ENCODE measurements at regions not wholly inside any gene's neighbourhood (a gene's known extent, or its start where the extent isn't known, plus 50 kb on each side); places are given as distances from the start of the nearest gene placed in this dataset.
"Not testable (repeated sequence)": the region's sequence is repeated elsewhere in the genome, so short reads cannot be mapped to it uniquely, and the experiment has no call there.

DNA sequence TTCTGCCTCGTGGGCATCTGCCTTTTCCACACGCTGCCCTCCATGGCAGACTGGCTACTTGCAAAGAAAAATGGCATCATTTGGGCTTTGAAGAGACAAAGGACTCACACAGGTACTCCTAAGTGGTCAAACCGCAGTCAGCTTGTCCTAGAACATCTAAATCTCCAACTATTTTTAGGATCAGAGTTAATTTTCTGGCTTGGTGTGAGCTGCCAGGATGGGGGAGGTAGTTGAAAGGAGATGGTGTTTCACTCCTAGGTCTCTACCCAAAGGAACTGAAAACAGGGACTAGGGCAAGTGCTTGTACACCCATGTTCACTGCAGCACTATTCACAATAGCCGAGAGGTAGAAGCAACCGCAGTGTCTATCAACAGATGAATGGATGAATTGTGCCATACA is 107.9 kb upstream of the ATL2 start:
- DNase-seq (ENCODE audit: extremely low spot score, unreplicated experiment) = no peak
- no peaks in the 10 kb centered on the region for H3K36me3 Mint-ChIP-seq (ENCODE audit: unreplicated experiment)
- peaks cover 7% of the 10 kb centered on the region for H3K9me3 Mint-ChIP-seq (ENCODE audit: unreplicated experiment)
- peaks cover 3% of the 10 kb centered on the region for H3K4me1 Mint-ChIP-seq (ENCODE audit: unreplicated experiment)
- no peak overlapping the region for H3K27ac Mint-ChIP-seq (ENCODE audit: unreplicated experiment)
- TF ChIP-seq, protein P1, sequence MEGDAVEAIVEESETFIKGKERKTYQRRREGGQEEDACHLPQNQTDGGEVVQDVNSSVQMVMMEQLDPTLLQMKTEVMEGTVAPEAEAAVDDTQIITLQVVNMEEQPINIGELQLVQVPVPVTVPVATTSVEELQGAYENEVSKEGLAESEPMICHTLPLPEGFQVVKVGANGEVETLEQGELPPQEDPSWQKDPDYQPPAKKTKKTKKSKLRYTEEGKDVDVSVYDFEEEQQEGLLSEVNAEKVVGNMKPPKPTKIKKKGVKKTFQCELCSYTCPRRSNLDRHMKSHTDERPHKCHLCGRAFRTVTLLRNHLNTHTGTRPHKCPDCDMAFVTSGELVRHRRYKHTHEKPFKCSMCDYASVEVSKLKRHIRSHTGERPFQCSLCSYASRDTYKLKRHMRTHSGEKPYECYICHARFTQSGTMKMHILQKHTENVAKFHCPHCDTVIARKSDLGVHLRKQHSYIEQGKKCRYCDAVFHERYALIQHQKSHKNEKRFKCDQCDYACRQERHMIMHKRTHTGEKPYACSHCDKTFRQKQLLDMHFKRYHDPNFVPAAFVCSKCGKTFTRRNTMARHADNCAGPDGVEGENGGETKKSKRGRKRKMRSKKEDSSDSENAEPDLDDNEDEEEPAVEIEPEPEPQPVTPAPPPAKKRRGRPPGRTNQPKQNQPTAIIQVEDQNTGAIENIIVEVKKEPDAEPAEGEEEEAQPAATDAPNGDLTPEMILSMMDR (IDR thresholded peaks at IDR 0.05) = no peak
- no peak overlapping the region for H3K4me3 Mint-ChIP-seq (ENCODE audit: unreplicated experiment)
- H3K27me3 Mint-ChIP-seq (ENCODE audit: unreplicated experiment) = no peaks in the 10 kb centered on the region

DNA sequence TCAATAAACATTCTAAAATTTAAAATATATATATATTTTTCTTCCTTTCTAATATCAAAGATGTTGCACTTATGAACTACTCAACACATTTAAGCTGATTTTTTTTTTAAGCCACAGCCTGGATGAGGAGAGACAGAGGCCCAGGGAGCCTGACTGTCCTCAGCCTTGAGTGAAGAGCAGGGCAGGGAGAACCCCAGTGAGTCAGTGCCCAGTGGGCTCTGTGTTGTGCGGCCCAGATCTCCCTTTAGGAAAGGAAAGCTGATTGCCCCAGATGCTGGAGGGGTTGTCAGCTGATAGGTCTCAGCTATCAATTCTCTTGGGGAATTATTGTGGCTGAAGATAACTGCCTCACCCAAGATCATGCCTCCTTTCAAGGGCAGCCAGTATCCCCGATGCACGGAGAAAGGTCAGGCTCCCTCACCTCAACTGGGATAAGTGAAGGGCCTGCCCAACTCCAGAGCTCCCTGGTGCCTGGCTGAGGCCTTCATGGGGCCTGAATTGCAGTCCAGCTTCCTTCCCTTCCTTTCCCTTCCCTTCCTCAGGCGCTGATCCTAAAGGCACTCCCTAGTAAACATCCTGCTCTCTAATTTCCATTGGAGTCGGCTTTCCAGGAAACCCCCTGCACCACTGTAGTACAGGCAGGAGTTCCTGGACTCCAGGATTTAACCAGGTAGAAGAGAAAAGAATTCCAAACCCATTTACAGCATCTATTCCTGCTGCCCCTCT is 106.9 kb upstream of the ATL2 start:
- H3K36me3 Mint-ChIP-seq (ENCODE audit: unreplicated experiment) = no peaks in the 10 kb centered on the region
- TF ChIP-seq, protein P1 (IDR thresholded peaks at IDR 0.05) = no peak
- H3K4me3 Mint-ChIP-seq (ENCODE audit: unreplicated experiment) = no peak overlapping the region
- no peak for DNase-seq (ENCODE audit: extremely low spot score, unreplicated experiment)
- peaks cover 3% of the 10 kb centered on the region for H3K27me3 Mint-ChIP-seq (ENCODE audit: unreplicated experiment)
- peaks cover 7% of the 10 kb centered on the region for H3K9me3 Mint-ChIP-seq (ENCODE audit: unreplicated experiment)
- peaks cover 3% of the 10 kb centered on the region for H3K4me1 Mint-ChIP-seq (ENCODE audit: unreplicated experiment)
- H3K27ac Mint-ChIP-seq (ENCODE audit: unreplicated experiment) = no peak overlapping the region

DNA sequence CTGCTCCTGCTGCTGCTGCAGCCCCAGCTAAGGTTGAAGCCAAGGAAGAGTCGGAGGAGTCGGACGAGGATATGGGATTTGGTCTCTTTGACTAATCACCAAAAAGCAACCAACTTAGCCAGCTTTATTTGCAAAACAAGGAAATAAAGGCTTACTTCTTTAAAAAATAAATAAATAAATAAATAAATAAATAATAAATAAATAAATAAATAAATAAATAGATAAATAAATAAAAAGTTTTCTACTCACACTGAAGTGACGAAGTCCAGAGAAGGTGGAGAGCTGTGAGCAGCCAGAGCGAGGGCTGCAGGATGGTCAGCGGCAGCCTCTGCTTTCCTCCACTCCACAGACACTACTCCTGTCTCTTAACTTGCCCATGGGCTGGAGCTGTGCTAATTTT is 105.6 kb upstream of the ATL2 start:
- not testable (repeated sequence) for DNase-seq (ENCODE audit: extremely low spot score, unreplicated experiment); H3K27me3 Mint-ChIP-seq (ENCODE audit: unreplicated experiment); H3K36me3 Mint-ChIP-seq (ENCODE audit: unreplicated experiment); H3K27ac Mint-ChIP-seq (ENCODE audit: unreplicated experiment); H3K4me1 Mint-ChIP-seq (ENCODE audit: unreplicated experiment); H3K9me3 Mint-ChIP-seq (ENCODE audit: unreplicated experiment); H3K4me3 Mint-ChIP-seq (ENCODE audit: unreplicated experiment)

DNA sequence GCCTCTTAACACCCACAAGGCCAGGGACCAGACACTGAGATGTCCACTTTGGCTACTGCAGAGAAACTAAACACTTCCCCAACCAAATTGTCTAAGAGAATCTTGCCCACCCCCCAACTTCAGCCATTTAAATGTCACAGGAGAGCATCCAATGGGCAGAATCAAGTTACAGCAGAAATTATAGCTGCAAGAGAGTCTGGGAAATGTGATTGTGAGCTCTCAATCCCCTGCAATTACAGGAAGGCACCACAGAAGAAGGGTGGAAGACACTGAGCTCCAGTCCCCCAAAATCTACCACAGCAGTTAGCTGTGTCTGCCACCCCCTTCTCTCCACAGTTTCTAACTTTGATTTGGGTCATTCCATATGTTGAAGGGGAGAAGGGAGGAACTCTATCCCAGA is 103.5 kb upstream of the ATL2 start:
- Mint-ChIP-seq H3K36me3 (ENCODE audit: unreplicated experiment) (no peaks in the 10 kb centered on the region), H3K27ac (ENCODE audit: unreplicated experiment) (no peak overlapping the region), H3K4me1 (ENCODE audit: unreplicated experiment) (no peaks in the 10 kb centered on the region), H3K9me3 (ENCODE audit: unreplicated experiment) (peaks cover 7% of the 10 kb centered on the region), H3K4me3 (ENCODE audit: unreplicated experiment) (no peak overlapping the region), H3K27me3 (ENCODE audit: unreplicated experiment) (peaks cover 5% of the 10 kb centered on the region)
- no peak for DNase-seq (ENCODE audit: extremely low spot score, unreplicated experiment)
- TF ChIP-seq, protein P1 (IDR thresholded peaks at IDR 0.05) = no peak

DNA sequence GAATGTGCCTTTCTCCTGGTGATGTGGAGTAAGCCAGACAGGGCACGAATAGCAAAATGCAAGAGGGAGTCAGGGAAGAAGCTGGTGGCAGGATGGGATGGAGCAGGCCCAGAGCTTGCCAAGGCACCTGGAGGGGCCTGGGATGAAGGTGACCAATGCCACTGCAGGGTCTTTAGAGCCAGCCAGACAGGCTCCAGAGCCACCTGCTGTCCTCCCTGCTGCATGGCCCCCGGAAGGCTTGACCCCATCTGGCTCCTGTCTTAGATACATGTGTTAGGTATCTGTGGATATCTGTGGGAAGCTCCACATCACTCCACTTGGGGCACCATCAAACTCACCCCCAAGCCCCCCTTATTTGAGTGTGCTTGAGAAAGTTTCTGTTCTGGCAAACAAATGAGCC is 99.9 kb upstream of the ATL2 start:
- peaks cover 22% of the 10 kb centered on the region for H3K27me3 Mint-ChIP-seq (ENCODE audit: unreplicated experiment)

More for the DNA sequence above, 99.9 kb upstream of the ATL2 start:
- Mint-ChIP-seq H3K27ac (ENCODE audit: unreplicated experiment) (no peak overlapping the region), H3K4me1 (ENCODE audit: unreplicated experiment) (peaks cover 10% of the 10 kb centered on the region), H3K4me3 (ENCODE audit: unreplicated experiment) (no peak overlapping the region), H3K9me3 (ENCODE audit: unreplicated experiment) (peaks cover 7% of the 10 kb centered on the region), H3K36me3 (ENCODE audit: unreplicated experiment) (peaks cover 3% of the 10 kb centered on the region)
- TF ChIP-seq, protein P1 (IDR thresholded peaks at IDR 0.05) = no peak
- no peak for DNase-seq (ENCODE audit: extremely low spot score, unreplicated experiment)

Data from osteocyte (in vitro differentiated cells).